CD4-positive, alpha-beta T cell (primary cell): ENCODE measurements at regions not wholly inside any gene's neighbourhood (a gene's known extent, or its start where the extent isn't known, plus 50 kb on each side); places are given as distances from the start of the nearest gene placed in this dataset.

Experiments used
- ATAC-seq: fragments of 200-7000 bp; cut with Tn5 transposase; one replicate; pipeline ENCODE4 v1.10.0; 2022; ENCODE audit warnings: mild to moderate bottlenecking; ENCODE audit not compliant: poor library complexity
- CTCF ChIA-PET: fragments of 350-600 bp; sonication (Branson Sonifier 250); formaldehyde crosslinking; loops from one replicate; lab custom pipeline; 2021; ENCODE audit warnings: antibody characterized with exemption, inconsistent platforms; lab: Charles Lee
- POLR2A ChIA-PET: fragments of 350-600 bp; sonication (Branson Sonifier 250); formaldehyde crosslinking; loops from one replicate; lab custom pipeline; 2021; ENCODE audit warnings: antibody characterized with exemption, inconsistent platforms; lab: Charles Lee
- DNase-seq, 14 experiments: peaks; one replicate each; pipeline ENCODE4 v3.0.0-alpha.2; 2013 to 2020; ENCODE audit warnings: mixed read lengths in 2 of 14
- H3K27ac ChIP-seq, 2 donors: one replicate each; pipeline versions ENCODE4 v1.5.1 to v1.7.0; 2013; ENCODE audit warnings: low read length in 2 of 2, low read depth in 1 of 2, mild to moderate bottlenecking in 1 of 2
- H3K27me3 ChIP-seq, 2 experiments: 1 replicate in 1 of 2; 2 replicates in 1 of 2; pipeline versions ENCODE4 v1.6.1 to v1.7.0; 2013; ENCODE audit warnings: low read length in 2 of 2, control low read depth in 1 of 2, mild to moderate bottlenecking in 1 of 2, moderate library complexity in 1 of 2; ENCODE audit not compliant: insufficient read depth in 2 of 2, control insufficient read depth in 1 of 2
- H3K36me3 ChIP-seq: one replicate; pipeline ENCODE4 v1.6.1; 2013; ENCODE audit warnings: low read length, control low read depth; ENCODE audit not compliant: insufficient read depth
- H3K4me1 ChIP-seq: one replicate; pipeline ENCODE4 v1.6.1; 2013; ENCODE audit warnings: low read length, control low read depth; ENCODE audit not compliant: insufficient read depth
- H3K4me3 ChIP-seq: one replicate; pipeline ENCODE4 v1.5.1; 2013; ENCODE audit warnings: mild to moderate bottlenecking, low read length, moderate library complexity
- H3K9me3 ChIP-seq, 2 experiments: 1 replicate in 1 of 2; 2 replicates in 1 of 2; pipeline versions ENCODE4 v1.6.1 to v1.7.0; 2013; ENCODE audit warnings: low read length in 2 of 2, mild to moderate bottlenecking in 2 of 2, control low read depth in 1 of 2, moderate library complexity in 1 of 2; ENCODE audit not compliant: control insufficient read depth in 1 of 2, insufficient read depth in 1 of 2
- H3K27ac Mint-ChIP-seq: one replicate; pipeline ENCODE4 v1.8.0; 2020; ENCODE audit warnings: mixed read lengths
- H3K27me3 Mint-ChIP-seq: one replicate; pipeline ENCODE4 v1.8.0; 2021; ENCODE audit warnings: mixed read lengths
- H3K36me3 Mint-ChIP-seq: one replicate; pipeline ENCODE4 v1.8.0; 2021; ENCODE audit warnings: low read depth, mixed read lengths
- H3K4me1 Mint-ChIP-seq: one replicate; pipeline ENCODE4 v1.8.0; 2021; ENCODE audit warnings: low read depth, mixed read lengths
- H3K4me3 Mint-ChIP-seq: one replicate; pipeline ENCODE4 v1.8.0; 2020; ENCODE audit warnings: mild to moderate bottlenecking, mixed read lengths
- H3K9me3 Mint-ChIP-seq: one replicate; pipeline ENCODE4 v1.8.0; 2020; ENCODE audit warnings: mixed read lengths
- intact Hi-C, 2 experiments: fragments of 100-400 bp; cut with DNase I in 1 of 2; cut with micrococcal nuclease in 1 of 2; formaldehyde crosslinking; loops; one replicate each; pipeline versions ENCODE4 v1.15.1 to v1.9.0; 2023 to 2025; cut with DNase I, micrococcal nuclease
- TF ChIP-seq, protein P1 (sequence below): fragments of 200-600 bp; IDR thresholded peaks from one replicate; pipeline ENCODE4 v1.8.0; 2022; ENCODE audit warnings: antibody characterized with exemption, mild to moderate bottlenecking

DNA sequence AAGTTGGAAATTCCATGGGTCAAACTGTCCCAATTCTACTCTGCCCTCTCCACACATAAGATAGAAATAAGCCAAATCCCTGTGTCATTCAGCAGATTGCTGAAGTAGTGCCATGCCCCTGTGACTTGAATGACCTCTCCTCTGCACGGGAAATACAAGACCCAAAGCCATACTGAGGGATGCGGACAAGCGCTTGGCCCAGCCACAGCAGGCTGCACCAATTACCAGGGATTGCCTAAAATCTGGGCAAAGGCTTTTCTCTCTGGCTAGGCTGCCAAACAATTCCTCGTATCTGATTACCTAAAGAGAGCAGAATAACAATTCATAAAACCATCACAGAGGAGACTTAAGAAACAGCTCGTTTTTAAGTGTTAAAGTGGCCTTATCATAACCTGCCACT is 421.8 kb upstream of the JARID2 start:
- CTCF ChIA-PET: no interaction called here
- Histone ChIP-seq H3K36me3 (no peaks in the 10 kb centered on the region), H3K27me3 (no peaks in the 10 kb centered on the region), H3K4me1 (no peaks in the 10 kb centered on the region), H3K4me3 (no peak overlapping the region), H3K27ac (no peak overlapping the region), H3K9me3 (no peaks in the 10 kb centered on the region)
- intact Hi-C loops: no loop called here
- POLR2A ChIA-PET: no interaction called here
- Mint-ChIP-seq H3K9me3 (no peaks in the 10 kb centered on the region), H3K4me1 (no peaks in the 10 kb centered on the region), H3K36me3 (no peaks in the 10 kb centered on the region), H3K27ac (no peak overlapping the region), H3K27me3 (no peaks in the 10 kb centered on the region), H3K4me3 (no peak overlapping the region)
- TF ChIP-seq, protein P1, sequence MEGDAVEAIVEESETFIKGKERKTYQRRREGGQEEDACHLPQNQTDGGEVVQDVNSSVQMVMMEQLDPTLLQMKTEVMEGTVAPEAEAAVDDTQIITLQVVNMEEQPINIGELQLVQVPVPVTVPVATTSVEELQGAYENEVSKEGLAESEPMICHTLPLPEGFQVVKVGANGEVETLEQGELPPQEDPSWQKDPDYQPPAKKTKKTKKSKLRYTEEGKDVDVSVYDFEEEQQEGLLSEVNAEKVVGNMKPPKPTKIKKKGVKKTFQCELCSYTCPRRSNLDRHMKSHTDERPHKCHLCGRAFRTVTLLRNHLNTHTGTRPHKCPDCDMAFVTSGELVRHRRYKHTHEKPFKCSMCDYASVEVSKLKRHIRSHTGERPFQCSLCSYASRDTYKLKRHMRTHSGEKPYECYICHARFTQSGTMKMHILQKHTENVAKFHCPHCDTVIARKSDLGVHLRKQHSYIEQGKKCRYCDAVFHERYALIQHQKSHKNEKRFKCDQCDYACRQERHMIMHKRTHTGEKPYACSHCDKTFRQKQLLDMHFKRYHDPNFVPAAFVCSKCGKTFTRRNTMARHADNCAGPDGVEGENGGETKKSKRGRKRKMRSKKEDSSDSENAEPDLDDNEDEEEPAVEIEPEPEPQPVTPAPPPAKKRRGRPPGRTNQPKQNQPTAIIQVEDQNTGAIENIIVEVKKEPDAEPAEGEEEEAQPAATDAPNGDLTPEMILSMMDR: no peak
- ATAC-seq: no peak
- DNase-seq: no peak

DNA sequence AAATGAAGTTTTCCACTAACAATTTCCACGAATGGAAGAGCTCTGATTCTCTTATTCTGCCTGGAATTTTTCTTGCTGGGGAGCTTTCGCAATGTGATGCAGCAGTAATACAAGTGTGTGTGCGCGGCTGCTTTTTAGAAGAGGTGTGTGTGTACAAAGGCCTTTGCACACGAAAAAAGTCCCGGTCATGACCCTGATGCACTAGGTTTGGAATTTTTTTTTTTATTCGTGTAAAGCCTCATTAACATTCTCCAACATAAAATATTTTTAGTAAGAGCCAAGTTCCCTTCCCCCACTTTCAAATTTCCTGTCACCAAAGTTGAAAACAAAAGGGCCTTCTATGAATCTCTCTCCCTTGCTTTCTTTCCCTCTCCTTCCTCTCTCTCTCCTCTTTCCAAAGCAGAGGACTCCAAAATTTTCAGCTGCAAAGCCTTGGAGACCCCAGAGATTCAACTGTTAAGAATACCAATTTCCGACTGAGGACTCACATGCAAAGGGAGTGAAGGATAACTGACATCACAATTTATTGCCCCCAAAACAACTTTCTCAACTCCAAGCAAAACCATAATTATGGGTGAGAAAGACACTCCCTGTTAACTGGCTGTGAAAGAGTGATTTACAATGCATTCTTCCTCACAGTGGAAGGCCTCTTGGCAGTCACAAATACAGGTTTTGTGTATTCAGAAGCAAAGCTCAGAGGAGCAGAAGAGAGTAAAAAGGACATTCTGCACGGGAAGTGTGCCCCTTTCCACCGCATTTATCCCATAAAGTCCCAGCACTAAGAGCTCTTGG is 421.2 kb upstream of the JARID2 start:
- no peaks in the 10 kb centered on the region for H3K36me3 Mint-ChIP-seq
- ChIA-PET POLR2A (interaction anchor here (0.7 kb wide), 1 partner anchor 242 kb away, joined by 3 read pairs; no protein-coding TSS in a partner anchor), CTCF (no interaction called here)
- no peaks in the 10 kb centered on the region for H3K4me1 Mint-ChIP-seq
- no peaks in the 10 kb centered on the region for H3K4me1 ChIP-seq
- H3K36me3 ChIP-seq: no peaks in the 10 kb centered on the region
- no peak for DNase-seq
- no peaks in the 10 kb centered on the region for H3K9me3 ChIP-seq
- intact Hi-C loops: no loop called here
- no peak overlapping the region for H3K27ac Mint-ChIP-seq
- H3K9me3 Mint-ChIP-seq: no peaks in the 10 kb centered on the region
- H3K27me3 Mint-ChIP-seq: no peaks in the 10 kb centered on the region
- H3K27ac ChIP-seq: no peak overlapping the region
- H3K4me3 Mint-ChIP-seq: no peak overlapping the region
- TF ChIP-seq, protein P1: no peak
- no peaks in the 10 kb centered on the region for H3K27me3 ChIP-seq
- ATAC-seq: no peak
- H3K4me3 ChIP-seq: no peak overlapping the region

DNA sequence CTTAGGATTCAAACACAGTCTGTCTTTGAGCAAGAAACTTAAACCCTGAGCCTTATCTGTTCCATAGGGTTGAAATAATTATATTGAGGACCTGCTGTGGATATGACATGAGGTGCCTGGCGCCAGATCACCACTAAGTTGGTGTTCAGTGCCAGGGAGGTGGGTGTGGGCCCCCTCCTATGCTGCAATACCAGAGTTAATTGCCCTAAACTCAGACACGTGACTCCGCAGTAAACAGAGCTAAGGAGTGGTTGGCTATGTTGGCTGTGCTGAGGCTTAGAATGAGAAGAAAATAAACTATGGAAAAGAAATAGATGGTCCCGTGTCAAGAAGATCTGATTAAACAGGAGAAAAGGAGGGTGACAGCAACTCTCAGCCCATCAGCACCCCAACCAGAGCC is 419.4 kb upstream of the JARID2 start:
- Mint-ChIP-seq H3K9me3 (no peaks in the 10 kb centered on the region), H3K36me3 (no peaks in the 10 kb centered on the region), H3K4me3 (no peak overlapping the region), H3K27ac (no peak overlapping the region), H3K4me1 (no peaks in the 10 kb centered on the region), H3K27me3 (no peaks in the 10 kb centered on the region)
- DNase-seq (no peak), ATAC-seq (no peak)
- Histone ChIP-seq H3K27ac (no peak overlapping the region), H3K9me3 (no peaks in the 10 kb centered on the region), H3K36me3 (no peaks in the 10 kb centered on the region), H3K4me3 (no peak overlapping the region), H3K27me3 (no peaks in the 10 kb centered on the region), H3K4me1 (no peaks in the 10 kb centered on the region)
- TF ChIP-seq, protein P1: no peak
- POLR2A ChIA-PET: no interaction called here
- CTCF ChIA-PET: no interaction called here
- intact Hi-C loops: no loop called here
